ENCODE measurements at regions not wholly inside any gene's neighbourhood (a gene's known extent, or its start where the extent isn't known, plus 50 kb on each side); places are given as distances from the start of the nearest gene placed in this dataset.

DNA sequence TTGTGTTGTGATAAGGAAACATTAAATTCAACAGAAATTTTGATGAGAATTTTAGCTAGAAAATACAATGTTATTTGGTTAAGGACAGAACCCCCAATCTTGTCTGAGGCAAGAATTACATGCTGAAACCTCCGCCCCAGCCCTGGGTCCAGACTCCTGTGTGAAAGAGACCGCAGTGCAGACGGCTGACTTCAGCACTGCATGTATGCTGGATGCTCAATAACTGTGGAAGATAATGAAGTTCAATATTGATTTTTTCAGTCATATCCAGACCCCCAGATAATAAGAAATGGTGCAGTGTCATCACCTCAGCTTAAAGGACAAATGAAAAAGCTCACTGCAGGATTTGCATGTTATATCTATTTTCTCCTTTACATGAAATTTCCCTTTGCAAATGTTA lies 188.3 kb upstream of the CNTN4 start:
- TF ChIP-seq, protein P1, sequence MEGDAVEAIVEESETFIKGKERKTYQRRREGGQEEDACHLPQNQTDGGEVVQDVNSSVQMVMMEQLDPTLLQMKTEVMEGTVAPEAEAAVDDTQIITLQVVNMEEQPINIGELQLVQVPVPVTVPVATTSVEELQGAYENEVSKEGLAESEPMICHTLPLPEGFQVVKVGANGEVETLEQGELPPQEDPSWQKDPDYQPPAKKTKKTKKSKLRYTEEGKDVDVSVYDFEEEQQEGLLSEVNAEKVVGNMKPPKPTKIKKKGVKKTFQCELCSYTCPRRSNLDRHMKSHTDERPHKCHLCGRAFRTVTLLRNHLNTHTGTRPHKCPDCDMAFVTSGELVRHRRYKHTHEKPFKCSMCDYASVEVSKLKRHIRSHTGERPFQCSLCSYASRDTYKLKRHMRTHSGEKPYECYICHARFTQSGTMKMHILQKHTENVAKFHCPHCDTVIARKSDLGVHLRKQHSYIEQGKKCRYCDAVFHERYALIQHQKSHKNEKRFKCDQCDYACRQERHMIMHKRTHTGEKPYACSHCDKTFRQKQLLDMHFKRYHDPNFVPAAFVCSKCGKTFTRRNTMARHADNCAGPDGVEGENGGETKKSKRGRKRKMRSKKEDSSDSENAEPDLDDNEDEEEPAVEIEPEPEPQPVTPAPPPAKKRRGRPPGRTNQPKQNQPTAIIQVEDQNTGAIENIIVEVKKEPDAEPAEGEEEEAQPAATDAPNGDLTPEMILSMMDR (IDR thresholded peaks at IDR 0.05): no peak
- no peak for TF ChIP-seq POLR2A (IDR thresholded peaks at IDR 0.05)
- TF ChIP-seq POLR2AphosphoS5 (IDR thresholded peaks at IDR 0.05): no peak
